ENCODE measurements at regions not wholly inside any gene's neighbourhood (a gene's known extent, or its start where the extent isn't known, plus 50 kb on each side); places are given as distances from the start of the nearest gene placed in this dataset.

DNA sequence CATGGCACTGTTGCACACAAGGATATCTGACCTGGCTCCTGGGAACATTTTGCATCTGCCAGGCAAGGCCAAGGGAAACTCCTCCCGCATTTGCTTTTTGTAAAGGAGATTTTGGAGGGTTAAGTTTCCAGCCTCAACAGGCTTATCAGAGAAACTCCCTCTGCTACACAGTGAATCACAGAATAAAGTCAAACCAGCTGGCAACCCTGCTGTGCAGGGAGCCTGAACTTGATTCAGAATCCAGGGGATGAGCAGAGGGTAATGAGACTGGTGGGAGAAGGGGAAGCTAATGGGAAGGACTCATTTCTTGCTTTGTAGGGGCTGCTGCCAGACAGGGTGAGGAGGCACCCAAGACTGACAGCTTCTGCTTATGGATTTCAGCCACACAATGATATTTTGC lies 185.3 kb upstream of the ISX start:
- H3K27me3 Mint-ChIP-seq: peaks cover 23% of the 10 kb centered on the region
- Histone ChIP-seq H3K27me3 (ENCODE audit: control insufficient read depth in 1 of 2, insufficient read depth in 2 of 2, low read length in 2 of 2) (no peaks in the 10 kb centered on the region), H3K36me3 (ENCODE audit: insufficient read depth, low read length) (no peaks in the 10 kb centered on the region), H3K9me3 (ENCODE audit: control insufficient read depth in 1 of 2, insufficient read depth in 1 of 2, low read length in 2 of 2) (peaks cover 0 to 4% of the 10 kb centered on the region in 2 experiments), H3K4me3 (ENCODE audit: low read length) (no peak overlapping the region), H3K4me1 (ENCODE audit: insufficient read depth, low read length) (no peaks in the 10 kb centered on the region), H3K27ac (ENCODE audit: low read depth in 1 of 2, low read length in 2 of 2) (no peak overlapping the region)
- H3K4me3 Mint-ChIP-seq: no peak overlapping the region
- H3K4me1 Mint-ChIP-seq (ENCODE audit: low read depth): no peaks in the 10 kb centered on the region
- no peak for DNase-seq
- H3K9me3 Mint-ChIP-seq: no peaks in the 10 kb centered on the region
- TF ChIP-seq, protein P1, sequence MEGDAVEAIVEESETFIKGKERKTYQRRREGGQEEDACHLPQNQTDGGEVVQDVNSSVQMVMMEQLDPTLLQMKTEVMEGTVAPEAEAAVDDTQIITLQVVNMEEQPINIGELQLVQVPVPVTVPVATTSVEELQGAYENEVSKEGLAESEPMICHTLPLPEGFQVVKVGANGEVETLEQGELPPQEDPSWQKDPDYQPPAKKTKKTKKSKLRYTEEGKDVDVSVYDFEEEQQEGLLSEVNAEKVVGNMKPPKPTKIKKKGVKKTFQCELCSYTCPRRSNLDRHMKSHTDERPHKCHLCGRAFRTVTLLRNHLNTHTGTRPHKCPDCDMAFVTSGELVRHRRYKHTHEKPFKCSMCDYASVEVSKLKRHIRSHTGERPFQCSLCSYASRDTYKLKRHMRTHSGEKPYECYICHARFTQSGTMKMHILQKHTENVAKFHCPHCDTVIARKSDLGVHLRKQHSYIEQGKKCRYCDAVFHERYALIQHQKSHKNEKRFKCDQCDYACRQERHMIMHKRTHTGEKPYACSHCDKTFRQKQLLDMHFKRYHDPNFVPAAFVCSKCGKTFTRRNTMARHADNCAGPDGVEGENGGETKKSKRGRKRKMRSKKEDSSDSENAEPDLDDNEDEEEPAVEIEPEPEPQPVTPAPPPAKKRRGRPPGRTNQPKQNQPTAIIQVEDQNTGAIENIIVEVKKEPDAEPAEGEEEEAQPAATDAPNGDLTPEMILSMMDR (IDR thresholded peaks at IDR 0.05): no peak
- CTCF ChIA-PET: no interaction called here
- POLR2A ChIA-PET: no interaction called here
- H3K27ac Mint-ChIP-seq: no peak overlapping the region
- intact Hi-C loops (cut with DNase I, micrococcal nuclease): no loop called here
- H3K36me3 Mint-ChIP-seq (ENCODE audit: low read depth): no peaks in the 10 kb centered on the region
- no peak for ATAC-seq (ENCODE audit: poor library complexity)

DNA sequence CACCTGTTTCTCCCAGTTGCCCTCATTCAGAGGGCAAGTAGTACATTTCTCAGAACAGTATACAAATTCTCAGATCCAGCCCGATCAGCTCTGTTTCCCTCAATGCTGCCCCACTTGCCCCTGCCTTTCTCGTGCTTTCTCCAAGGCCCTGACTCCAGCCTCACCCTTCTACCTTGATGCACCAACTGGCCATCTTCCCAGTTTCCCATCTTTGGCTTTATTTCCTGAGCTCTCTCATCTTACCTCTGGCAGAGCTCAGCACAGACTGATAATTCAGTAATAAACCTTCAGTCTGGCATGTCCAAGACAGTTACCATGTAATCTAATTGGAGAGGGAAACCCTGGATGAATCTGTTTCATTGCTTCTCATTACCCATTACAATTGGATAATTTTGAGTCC lies 184.5 kb upstream of the ISX start:
- Mint-ChIP-seq H3K9me3 (no peaks in the 10 kb centered on the region), H3K27ac (no peak overlapping the region), H3K36me3 (ENCODE audit: low read depth) (no peaks in the 10 kb centered on the region), H3K27me3 (peaks cover 18% of the 10 kb centered on the region), H3K4me1 (ENCODE audit: low read depth) (no peaks in the 10 kb centered on the region), H3K4me3 (no peak overlapping the region)
- DNase-seq (no peak), ATAC-seq (ENCODE audit: poor library complexity) (no peak)
- intact Hi-C loops (cut with DNase I, micrococcal nuclease): no loop called here
- Histone ChIP-seq H3K4me3 (ENCODE audit: low read length) (no peak overlapping the region), H3K27ac (ENCODE audit: low read depth in 1 of 2, low read length in 2 of 2) (no peak overlapping the region), H3K4me1 (ENCODE audit: insufficient read depth, low read length) (no peaks in the 10 kb centered on the region), H3K27me3 (ENCODE audit: control insufficient read depth in 1 of 2, insufficient read depth in 2 of 2, low read length in 2 of 2) (no peaks in the 10 kb centered on the region), H3K36me3 (ENCODE audit: insufficient read depth, low read length) (no peaks in the 10 kb centered on the region), H3K9me3 (ENCODE audit: control insufficient read depth in 1 of 2, insufficient read depth in 1 of 2, low read length in 2 of 2) (peaks cover 0 to 4% of the 10 kb centered on the region in 2 experiments)
- CTCF ChIA-PET: no interaction called here
- TF ChIP-seq, protein P1 (IDR thresholded peaks at IDR 0.05): no peak
- POLR2A ChIA-PET: no interaction called here

DNA sequence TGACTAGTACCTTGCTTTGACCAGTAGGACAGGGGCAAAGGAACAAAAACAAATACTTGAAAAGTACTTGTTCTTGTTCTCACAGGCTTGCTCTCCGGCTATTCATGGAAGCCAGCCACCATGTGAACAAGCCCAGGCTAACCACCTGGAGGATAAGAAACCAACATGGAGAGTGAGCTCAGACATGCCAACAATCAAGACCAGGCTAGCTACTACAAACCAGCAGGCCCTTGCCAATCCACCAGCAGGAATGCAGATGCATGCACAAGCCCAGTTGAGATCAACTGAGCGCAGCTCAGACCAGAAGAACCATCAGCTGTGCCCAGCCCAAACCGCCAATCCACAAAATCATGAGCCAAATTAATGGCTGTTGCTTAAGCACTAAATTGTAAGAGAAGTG lies 180.1 kb upstream of the ISX start:
- no peak overlapping the region for H3K4me3 Mint-ChIP-seq
- no peak for ATAC-seq (ENCODE audit: poor library complexity)
- no peaks in the 10 kb centered on the region for H3K36me3 ChIP-seq (ENCODE audit: insufficient read depth, low read length)
- H3K27me3 ChIP-seq (ENCODE audit: control insufficient read depth in 1 of 2, insufficient read depth in 2 of 2, low read length in 2 of 2): no peaks in the 10 kb centered on the region
- H3K4me1 ChIP-seq (ENCODE audit: insufficient read depth, low read length): no peaks in the 10 kb centered on the region
- no peak for DNase-seq
- H3K27ac ChIP-seq (ENCODE audit: low read depth in 1 of 2, low read length in 2 of 2): no peak overlapping the region
- H3K36me3 Mint-ChIP-seq (ENCODE audit: low read depth): no peaks in the 10 kb centered on the region
- H3K9me3 Mint-ChIP-seq: peaks cover 4% of the 10 kb centered on the region
- intact Hi-C loops (cut with DNase I, micrococcal nuclease): no loop called here
- ChIA-PET POLR2A (no interaction called here), CTCF (no interaction called here)
- H3K9me3 ChIP-seq (ENCODE audit: control insufficient read depth in 1 of 2, insufficient read depth in 1 of 2, low read length in 2 of 2): peaks cover 0 to 12% of the 10 kb centered on the region in 2 experiments
- H3K27ac Mint-ChIP-seq: no peak overlapping the region
- peaks cover 18% of the 10 kb centered on the region for H3K27me3 Mint-ChIP-seq
- TF ChIP-seq, protein P1 (IDR thresholded peaks at IDR 0.05): no peak
- no peak overlapping the region for H3K4me3 ChIP-seq (ENCODE audit: low read length)
- H3K4me1 Mint-ChIP-seq (ENCODE audit: low read depth): no peaks in the 10 kb centered on the region
